ENCODE measurements at regions not wholly inside any gene's neighbourhood (a gene's known extent, or its start where the extent isn't known, plus 50 kb on each side); places are given as distances from the start of the nearest gene placed in this dataset.

- Histone ChIP-seq H3F3A (ENCODE audit: insufficient read depth, low read length) (no peaks in the 10 kb centered on the region), H4K20me1 (ENCODE audit: insufficient read depth, low read length) (no peaks in the 10 kb centered on the region), H2AFZ (ENCODE audit: low read length) (no peak overlapping the region), H3K36me3 (replicated peaks; ENCODE audit: insufficient read depth, low read length) (no peaks in the 10 kb centered on the region), H3K27me3 (replicated peaks; ENCODE audit: insufficient read depth, low read length) (peaks cover 62% of the 10 kb centered on the region), H3K9ac (ENCODE audit: low read length) (no peak overlapping the region), H3K9me3 (replicated peaks; ENCODE audit: insufficient read depth, low read length) (no peaks in the 10 kb centered on the region), H3K4me2 (ENCODE audit: low read depth, low read length) (no peak overlapping the region), H3K9me2 (replicated peaks; ENCODE audit: insufficient read depth, low read length) (no peaks in the 10 kb centered on the region), H3K4me3 (ENCODE audit: low read length) (no peak overlapping the region), H3K79me2 (ENCODE audit: low read length) (no peaks in the 10 kb centered on the region), H3K27ac (ENCODE audit: low read length) (no peak overlapping the region), H3K4me1 (ENCODE audit: low read length) (no peaks in the 10 kb centered on the region)
- no peak for TF ChIP-seq EZH2 (optimal IDR thresholded peaks at IDR 0.05; ENCODE audit: low read depth, low read length)
- no peak for TF ChIP-seq EZH2phosphoT487 (IDR thresholded peaks at IDR 0.05; ENCODE audit: low read length)
- no peak for TF ChIP-seq CTCF (IDR thresholded peaks at IDR 0.05; ENCODE audit: low read length)
- no peak for DNase-seq
Measured at GRCh38 chr22:27087051-27087450, 429.7 kb downstream of the MIAT start.

GRCh38 chr22:27088026-27088425, 430.6 kb downstream of the MIAT start:
- TF ChIP-seq EZH2phosphoT487 (IDR thresholded peaks at IDR 0.05; ENCODE audit: low read length) (no peak), CTCF (IDR thresholded peaks at IDR 0.05; ENCODE audit: low read length) (no peak), EZH2 (optimal IDR thresholded peaks at IDR 0.05; ENCODE audit: low read depth, low read length) (no peak)

DNA sequence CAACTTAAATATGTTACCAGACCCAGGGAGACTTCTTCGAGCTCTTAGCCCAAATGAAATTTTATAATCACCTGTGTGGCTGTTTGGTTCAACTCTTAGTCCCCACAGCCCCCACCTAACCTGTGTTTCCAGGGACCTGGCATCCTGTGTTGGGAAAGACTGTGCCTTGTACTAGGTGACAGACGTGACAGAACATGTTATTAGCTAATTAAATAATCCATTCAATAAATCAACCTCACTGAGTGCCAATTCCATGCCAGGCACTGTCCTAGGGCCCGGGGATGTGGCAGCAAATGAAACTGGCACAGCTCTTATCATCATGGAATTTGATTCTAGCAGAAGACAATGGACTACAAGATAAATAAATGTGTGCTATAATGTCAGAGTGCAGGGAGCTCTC, 431.9 kb downstream of the MIAT start:
- H3K36me3 ChIP-seq (replicated peaks; ENCODE audit: insufficient read depth, low read length) = no peaks in the 10 kb centered on the region
- H3K79me2 ChIP-seq (ENCODE audit: low read length) = no peaks in the 10 kb centered on the region
- no peak for DNase-seq
- no peaks in the 10 kb centered on the region for H3F3A ChIP-seq (ENCODE audit: insufficient read depth, low read length)
- no peak overlapping the region for H2AFZ ChIP-seq (ENCODE audit: low read length)
- H3K27me3 ChIP-seq (replicated peaks; ENCODE audit: insufficient read depth, low read length) = peaks cover 41% of the 10 kb centered on the region
- H3K4me1 ChIP-seq (ENCODE audit: low read length) = no peaks in the 10 kb centered on the region
- TF ChIP-seq CTCF (IDR thresholded peaks at IDR 0.05; ENCODE audit: low read length) (no peak), EZH2 (optimal IDR thresholded peaks at IDR 0.05; ENCODE audit: low read depth, low read length) (no peak), EZH2phosphoT487 (IDR thresholded peaks at IDR 0.05; ENCODE audit: low read length) (no peak)
- H3K9me3 ChIP-seq (replicated peaks; ENCODE audit: insufficient read depth, low read length) = no peaks in the 10 kb centered on the region
- H3K4me3 ChIP-seq (ENCODE audit: low read length) = no peak overlapping the region
- no peak overlapping the region for H3K4me2 ChIP-seq (ENCODE audit: low read depth, low read length)
- H3K27ac ChIP-seq (ENCODE audit: low read length) = no peak overlapping the region
- no peaks in the 10 kb centered on the region for H4K20me1 ChIP-seq (ENCODE audit: insufficient read depth, low read length)
- no peak overlapping the region for H3K9ac ChIP-seq (ENCODE audit: low read length)
- no peaks in the 10 kb centered on the region for H3K9me2 ChIP-seq (replicated peaks; ENCODE audit: insufficient read depth, low read length)

More at GRCh38 chr22:27088026-27088425, 430.6 kb downstream of the MIAT start:
- Histone ChIP-seq H3F3A (ENCODE audit: insufficient read depth, low read length) (no peaks in the 10 kb centered on the region), H4K20me1 (ENCODE audit: insufficient read depth, low read length) (no peaks in the 10 kb centered on the region), H3K4me3 (ENCODE audit: low read length) (no peak overlapping the region), H3K9me3 (replicated peaks; ENCODE audit: insufficient read depth, low read length) (no peaks in the 10 kb centered on the region), H3K36me3 (replicated peaks; ENCODE audit: insufficient read depth, low read length) (no peaks in the 10 kb centered on the region), H3K4me2 (ENCODE audit: low read depth, low read length) (no peak overlapping the region), H3K9ac (ENCODE audit: low read length) (no peak overlapping the region), H2AFZ (ENCODE audit: low read length) (no peak overlapping the region), H3K4me1 (ENCODE audit: low read length) (no peaks in the 10 kb centered on the region), H3K79me2 (ENCODE audit: low read length) (no peaks in the 10 kb centered on the region), H3K27me3 (replicated peaks; ENCODE audit: insufficient read depth, low read length) (peaks cover 52% of the 10 kb centered on the region), H3K9me2 (replicated peaks; ENCODE audit: insufficient read depth, low read length) (no peaks in the 10 kb centered on the region), H3K27ac (ENCODE audit: low read length) (no peak overlapping the region)
- DNase-seq = no peak

All from MM.1S (cell line).